ENCODE measurements at regions not wholly inside any gene's neighbourhood (a gene's known extent, or its start where the extent isn't known, plus 50 kb on each side); places are given as distances from the start of the nearest gene placed in this dataset.
"Not testable (repeated sequence)": the region's sequence is repeated elsewhere in the genome, so short reads cannot be mapped to it uniquely, and the experiment has no call there.

- no peak for DNase-seq (ENCODE audit: low read depth, low spot score)
Measured at GRCh38 chr3:74287557-74287956, 326.9 kb downstream of the CNTN3 start.

DNA sequence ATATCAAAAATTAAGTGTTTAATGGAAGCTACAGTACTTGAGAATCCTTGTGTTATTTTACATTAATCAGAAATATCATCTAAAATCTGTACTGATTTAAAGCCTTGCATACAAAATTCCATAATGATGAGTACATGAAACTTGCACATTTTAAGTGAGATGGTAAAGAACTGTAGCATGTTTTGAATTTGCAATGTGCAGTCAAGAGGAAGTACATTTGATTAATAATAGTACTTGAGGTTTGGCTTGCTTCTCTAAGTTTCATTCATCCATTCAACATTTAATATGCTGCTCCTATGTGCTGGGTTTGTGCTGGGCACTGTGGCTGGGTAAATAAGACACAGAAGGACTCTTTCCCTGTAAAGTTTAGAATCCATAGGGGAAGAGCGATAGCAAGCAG lies 332.3 kb downstream of the CNTN3 start:
- no peak for DNase-seq (ENCODE audit: low read depth, low spot score)

DNA sequence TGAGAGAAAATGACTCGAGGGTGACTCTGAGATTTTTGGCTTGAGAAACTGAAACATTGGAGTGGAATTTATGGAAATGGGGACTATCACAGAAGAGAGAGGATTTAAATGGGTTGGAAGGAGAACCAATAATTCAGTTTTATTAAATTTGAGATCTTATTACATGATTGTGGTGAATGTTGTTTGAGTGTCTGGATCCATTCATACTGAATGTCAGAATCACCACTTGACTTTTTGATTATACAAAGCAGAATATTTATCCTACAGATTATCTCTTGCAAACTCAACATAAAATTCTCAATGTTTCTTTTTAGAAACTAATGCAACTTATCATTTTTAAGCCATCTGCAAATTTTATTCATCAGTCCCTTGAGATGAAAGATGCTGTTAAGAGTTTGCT lies 332.8 kb downstream of the CNTN3 start:
- no peak for DNase-seq (ENCODE audit: low read depth, low spot score)

DNA sequence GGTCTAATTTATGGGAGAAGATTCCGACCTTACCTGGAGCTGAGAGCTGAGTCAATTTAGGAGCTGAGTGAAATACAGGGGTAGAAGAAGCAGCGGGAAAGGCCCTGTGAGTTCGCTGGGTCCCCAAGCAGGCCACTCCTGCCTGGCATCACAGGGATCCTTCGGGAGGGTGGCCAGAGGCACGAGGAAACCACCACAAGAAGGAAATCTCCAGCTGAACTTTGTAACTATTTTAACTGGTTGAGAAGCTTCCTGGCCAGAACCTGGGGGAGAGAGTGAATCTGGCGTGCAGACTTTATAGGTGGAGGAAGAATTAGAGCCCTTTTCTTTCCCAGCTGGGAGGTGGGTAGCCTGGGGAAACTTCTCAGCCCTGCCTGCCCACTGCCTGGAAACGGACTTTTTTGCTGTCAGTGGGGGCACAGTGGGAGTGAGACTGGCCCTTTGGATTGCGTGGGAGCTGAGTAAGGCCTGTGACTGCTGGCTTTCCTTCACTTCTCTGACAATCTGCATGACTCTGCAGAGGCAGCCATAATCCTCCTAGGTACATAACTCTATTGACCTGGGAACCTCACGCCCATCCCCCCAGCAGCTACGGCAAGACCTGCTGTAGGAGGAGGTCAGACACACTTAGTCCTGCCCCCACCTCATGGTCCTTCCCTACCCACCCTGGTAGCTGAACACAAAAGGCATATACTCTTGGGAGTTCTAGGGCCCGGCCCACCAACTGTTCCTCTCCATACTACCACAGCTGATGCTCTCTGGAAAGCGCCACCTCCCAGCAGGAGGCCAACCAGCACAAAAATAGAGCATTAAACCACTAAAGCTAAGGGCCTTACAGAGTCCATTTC lies 340.7 kb downstream of the CNTN3 start:
- DNase-seq (ENCODE audit: low read depth, low spot score): no peak

DNA sequence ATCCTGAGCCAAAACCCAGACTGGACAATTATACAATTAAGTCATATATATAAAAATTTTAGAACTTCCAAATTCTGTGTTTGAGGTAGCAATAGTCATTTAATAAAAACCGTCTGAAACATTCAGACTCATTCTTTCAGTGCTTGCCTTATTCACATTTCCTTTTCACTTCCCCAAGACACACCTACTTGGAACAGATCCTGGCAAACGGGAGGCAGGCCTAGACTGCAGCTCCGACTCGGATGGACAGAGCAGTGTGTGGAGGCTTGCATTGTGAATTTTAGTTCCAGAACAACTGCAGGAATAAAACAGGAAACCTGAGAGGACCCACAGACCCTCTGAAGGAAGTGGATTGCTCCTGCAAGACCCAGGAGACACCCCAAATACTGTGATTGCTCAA lies 341.4 kb downstream of the CNTN3 start:
- DNase-seq (ENCODE audit: low read depth, low spot score): no peak

GRCh38 chr3:74271541-74271940 lies 342.9 kb downstream of the CNTN3 start:
- DNase-seq (ENCODE audit: low read depth, low spot score): no peak

GRCh38 chr3:74269689-74270088 lies 344.8 kb downstream of the CNTN3 start:
- DNase-seq (ENCODE audit: low read depth, low spot score): no peak

GRCh38 chr3:74268753-74269152 lies 345.7 kb downstream of the CNTN3 start:
- DNase-seq (ENCODE audit: low read depth, low spot score): no peak

- no peak for DNase-seq (ENCODE audit: low read depth, low spot score)
Measured at GRCh38 chr3:74267588-74268184, 346.8 kb downstream of the CNTN3 start.

GRCh38 chr3:74267131-74267530 lies 347.3 kb downstream of the CNTN3 start:
- DNase-seq (ENCODE audit: low read depth, low spot score): no peak

DNA sequence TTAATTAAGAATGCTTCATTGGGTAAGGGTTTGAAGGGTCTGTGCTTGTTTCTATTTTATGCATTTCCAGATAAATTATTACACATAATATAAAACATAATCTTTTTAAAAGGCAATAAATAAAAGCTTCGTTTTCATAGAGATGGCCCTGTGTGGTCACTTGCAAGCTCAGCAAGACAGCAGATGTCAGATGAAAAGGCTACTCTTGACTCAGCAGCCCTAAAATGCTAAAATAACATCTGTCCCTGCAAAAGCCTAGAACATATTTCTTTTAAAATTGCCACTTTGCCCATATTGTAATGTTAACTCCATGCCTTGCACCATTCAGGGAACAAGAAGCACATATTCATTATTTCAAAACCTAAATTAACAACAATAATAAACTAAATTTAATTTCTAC lies 349.4 kb downstream of the CNTN3 start:
- DNase-seq (ENCODE audit: low read depth, low spot score): no peak

DNA sequence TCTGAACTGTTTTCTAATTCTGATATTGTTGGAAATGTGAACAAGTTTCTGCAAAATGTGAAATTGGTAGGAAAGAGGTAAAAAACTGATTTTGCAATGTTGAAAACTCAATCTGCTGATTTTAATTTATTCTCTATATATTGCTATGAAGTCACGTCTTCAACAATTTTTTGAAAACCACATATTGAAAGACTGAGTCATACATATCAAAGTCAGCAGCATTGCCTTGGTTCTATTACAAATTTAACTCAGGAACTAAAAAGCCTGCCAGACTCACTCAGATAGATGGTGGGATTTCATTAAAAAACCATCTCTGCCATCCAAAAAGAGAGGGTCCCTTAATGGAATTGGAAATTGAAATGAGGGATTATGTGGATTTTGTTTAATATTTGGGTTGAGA lies 351.4 kb downstream of the CNTN3 start:
- DNase-seq (ENCODE audit: low read depth, low spot score): no peak

DNA sequence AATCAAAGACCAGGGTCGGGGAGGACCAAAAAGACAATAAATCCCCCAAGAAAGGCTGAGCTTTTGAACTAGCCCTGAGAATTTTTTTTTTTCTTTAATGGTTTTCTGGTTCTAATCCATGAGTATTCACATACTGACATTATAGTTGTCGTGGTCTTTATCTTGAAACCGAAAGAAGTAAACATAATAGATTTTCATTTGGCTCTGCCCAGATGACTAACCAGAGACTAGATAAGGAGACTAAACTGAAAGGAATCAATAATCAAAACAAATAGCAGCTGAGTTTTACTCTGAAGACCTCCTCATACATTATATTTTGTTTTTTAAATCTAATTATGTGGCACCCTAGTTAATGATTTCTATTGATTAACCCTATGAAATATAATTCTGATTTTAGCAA lies 381.4 kb downstream of the CNTN3 start:
- DNase-seq (ENCODE audit: low read depth, low spot score): no peak

DNA sequence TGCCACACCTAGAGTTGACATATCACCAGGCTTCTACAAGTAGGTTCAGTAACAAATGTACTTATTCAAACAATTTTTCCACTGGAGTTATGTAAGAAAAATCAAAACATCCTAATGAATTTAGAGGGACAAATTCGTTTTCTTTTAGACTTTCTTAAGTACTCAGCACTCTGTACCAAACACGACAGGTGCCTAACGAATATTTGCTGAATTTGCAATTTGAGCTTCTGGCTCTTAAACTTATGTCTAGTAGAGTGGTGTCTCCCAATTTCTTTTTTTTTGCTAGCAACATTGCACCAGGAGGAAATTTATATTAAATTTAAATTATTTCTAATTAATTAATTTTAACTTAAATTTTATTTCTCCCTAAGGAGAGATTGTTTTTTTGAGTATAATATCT lies 397.0 kb downstream of the CNTN3 start:
- no peak for DNase-seq (ENCODE audit: low read depth, low spot score)

DNA sequence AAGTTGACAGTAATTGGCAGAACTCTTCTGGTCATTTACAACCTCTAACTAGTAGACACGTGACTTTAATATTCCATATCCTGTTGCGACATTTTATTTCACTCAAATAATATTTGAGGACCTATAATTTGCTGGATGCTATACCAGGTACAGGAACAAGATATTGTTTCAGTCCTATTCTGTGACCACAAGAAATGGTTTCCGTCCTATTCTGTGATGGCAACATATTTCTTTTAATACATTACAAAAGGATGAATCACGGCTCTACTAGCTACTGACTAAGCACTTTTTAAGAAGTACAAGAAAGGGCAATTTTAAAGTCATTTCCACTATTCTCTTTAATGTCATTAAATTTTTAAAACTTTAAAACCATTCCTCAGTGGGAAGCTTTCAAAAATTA lies 400.2 kb downstream of the CNTN3 start:
- DNase-seq (ENCODE audit: low read depth, low spot score): no peak

DNA sequence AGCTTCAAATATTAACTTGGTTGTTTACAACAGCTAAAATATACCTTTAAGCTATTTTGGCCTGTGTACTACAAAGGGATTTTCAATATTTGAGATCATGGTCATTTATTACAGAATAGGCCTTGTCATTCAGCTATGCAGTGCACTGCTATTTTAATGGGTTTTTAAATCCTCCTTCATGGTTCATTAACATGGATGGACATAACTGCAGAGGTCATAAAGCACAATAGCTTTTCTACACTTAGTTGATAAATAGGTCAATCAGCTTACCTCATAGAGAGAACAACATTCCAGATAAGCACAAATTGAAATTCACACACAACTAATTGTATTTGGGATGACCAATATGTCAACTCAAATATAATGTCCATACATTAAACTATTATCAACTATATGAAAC lies 403.7 kb downstream of the CNTN3 start:
- no peak for DNase-seq (ENCODE audit: low read depth, low spot score)

- DNase-seq (ENCODE audit: low read depth, low spot score): no peak
Measured at GRCh38 chr3:74200952-74201351, 413.5 kb downstream of the CNTN3 start.

GRCh38 chr3:74178664-74179063 lies 435.8 kb downstream of the CNTN3 start:
- not testable (repeated sequence) for DNase-seq (ENCODE audit: low read depth, low spot score)

DNA sequence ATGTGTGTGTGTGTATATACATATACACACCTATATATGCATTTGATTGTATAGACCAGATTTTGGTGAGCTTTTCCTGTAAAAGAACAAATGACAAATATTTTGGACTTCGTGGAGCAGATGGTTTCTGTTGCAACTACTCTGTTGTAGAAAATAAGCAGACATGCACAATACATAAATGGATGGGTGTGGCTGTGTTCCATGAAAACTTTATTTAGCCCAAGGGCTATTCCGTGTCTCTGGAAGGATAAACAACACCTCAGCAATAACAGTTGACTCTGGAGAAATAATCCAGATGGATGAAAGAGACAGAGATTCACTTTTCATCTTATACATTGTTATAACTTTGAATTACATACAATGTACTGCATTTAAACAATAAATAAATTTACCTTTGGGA lies 441.4 kb downstream of the CNTN3 start:
- no peak for DNase-seq (ENCODE audit: low read depth, low spot score)

DNA sequence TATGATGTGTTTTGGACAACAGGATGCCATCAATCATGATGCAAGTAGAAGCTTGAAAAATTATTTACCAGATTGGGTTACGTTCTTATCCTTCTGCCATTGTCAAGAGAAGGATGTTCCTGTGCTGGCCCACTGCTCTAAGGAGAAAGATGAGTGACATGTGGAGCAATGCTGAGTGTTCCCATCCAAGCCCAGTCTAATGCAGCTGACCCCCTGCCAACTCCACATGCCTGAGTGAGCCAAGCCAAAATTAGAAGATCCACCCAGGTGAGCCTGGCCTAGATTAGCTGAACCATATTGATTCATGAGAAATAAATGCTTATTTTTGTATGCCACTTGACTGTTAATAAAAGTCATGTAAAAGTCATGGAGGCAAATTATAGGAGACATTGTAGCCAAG lies 446.5 kb downstream of the CNTN3 start:
- no peak for DNase-seq (ENCODE audit: low read depth, low spot score)

DNA sequence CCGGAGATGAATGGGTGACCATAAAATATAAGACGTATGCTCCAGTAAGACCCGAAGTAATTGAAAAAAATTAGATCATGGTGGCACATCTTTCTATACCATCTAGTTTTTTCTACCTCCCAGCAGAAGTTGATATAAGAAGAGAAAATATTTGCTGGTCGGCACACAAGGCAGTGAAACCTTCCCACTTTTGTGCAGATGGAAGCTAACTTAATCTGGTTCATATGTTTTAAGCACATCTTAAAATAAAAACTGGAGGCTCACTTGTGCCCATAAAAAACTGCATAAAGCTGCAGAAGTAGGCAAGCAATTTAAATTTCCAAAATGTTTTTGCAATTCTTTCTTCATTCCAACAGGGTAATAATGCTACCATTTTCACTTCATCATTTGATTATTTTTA lies 449.2 kb downstream of the CNTN3 start:
- DNase-seq (ENCODE audit: low read depth, low spot score): no peak

DNA sequence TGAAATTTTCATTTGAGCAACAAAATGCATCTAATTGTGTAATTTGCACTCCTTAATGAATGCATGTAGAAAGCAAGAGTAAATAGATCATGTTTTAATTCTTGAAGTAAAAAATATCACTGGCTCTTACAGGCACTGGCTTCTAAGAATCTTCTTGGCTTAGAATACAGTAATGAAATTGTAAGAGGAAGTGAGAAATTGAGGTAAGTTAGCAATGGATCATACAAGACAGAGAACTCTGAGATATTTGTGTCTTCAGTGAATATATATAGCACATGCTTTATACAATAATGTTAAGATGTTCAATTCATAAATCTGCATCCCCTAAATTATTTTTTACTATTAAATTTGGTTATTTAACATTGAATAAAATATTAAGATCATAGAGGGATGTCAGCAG lies 465.0 kb downstream of the CNTN3 start:
- DNase-seq (ENCODE audit: low read depth, low spot score): no peak

GRCh38 chr3:74145277-74145676 lies 469.2 kb downstream of the CNTN3 start:
- no peak for DNase-seq (ENCODE audit: low read depth, low spot score)

Data from pulmonary artery endothelial cell (primary cell).